GM12878 (cell line): ENCODE measurements at regions not wholly inside any gene's neighbourhood (a gene's known extent, or its start where the extent isn't known, plus 50 kb on each side); places are given as distances from the start of the nearest gene placed in this dataset.

Source experiments
- ATF2 ChIP-seq: IDR thresholded peaks from 2 replicates; pipeline ENCODE4 v1.6.1; 2012; ENCODE audit warnings: low read length, inconsistent platforms
- BHLHE40 ChIP-seq, 2 experiments: fragments of 450-650 bp in 1 of 2; IDR thresholded peaks; 2 replicates each; pipeline ENCODE4 v1.6.1; 2011 to 2017; ENCODE audit warnings: low read depth in 2 of 2, borderline replicate concordance in 1 of 2, improper control_type of control experiment in 1 of 2, low read length in 1 of 2, mild to moderate bottlenecking in 1 of 2
- CREM ChIP-seq: IDR thresholded peaks from 2 replicates; pipeline ENCODE4 v1.6.1; 2014; ENCODE audit warnings: antibody characterized with exemption, low read depth
- CTCF ChIP-seq, 3 experiments: IDR thresholded peaks in 2 of 3; conservative IDR thresholded peaks in 1 of 3; 2 replicates each; pipeline ENCODE4 v1.5.1; 2011; ENCODE audit warnings: low read depth in 3 of 3, low read length in 3 of 3, mild to moderate bottlenecking in 3 of 3, control low read depth in 2 of 3, moderate library complexity in 2 of 3, inconsistent platforms in 1 of 3, mixed read lengths in 1 of 3; ENCODE audit not compliant: control insufficient read depth in 2 of 3, insufficient read depth in 1 of 3; ENCODE audit errors: extremely low read depth in 1 of 3
- E2F4 ChIP-seq: IDR thresholded peaks from 2 replicates; pipeline ENCODE4 v1.6.1; 2012; ENCODE audit warnings: low read depth, low read length, improper control_type of control experiment
- EZH2 ChIP-seq: IDR thresholded peaks from 2 replicates; pipeline ENCODE4 v1.6.1; 2012; ENCODE audit warnings: low read depth, mild to moderate bottlenecking, control low read depth, inconsistent platforms, low read length, borderline replicate concordance; ENCODE audit not compliant: control insufficient read depth
- MAX ChIP-seq: IDR thresholded peaks from 2 replicates; pipeline ENCODE4 v1.6.1; 2012; ENCODE audit warnings: low read depth, low read length, improper control_type of control experiment
- MEF2A ChIP-seq: IDR thresholded peaks from 2 replicates; pipeline ENCODE4 v1.6.1; 2011; ENCODE audit warnings: low read depth, mild to moderate bottlenecking, low read length, moderate library complexity; ENCODE audit not compliant: insufficient read depth
- POLR2A ChIP-seq: IDR thresholded peaks from 2 replicates; pipeline ENCODE4 v1.6.1; 2011; ENCODE audit warnings: low read depth, mild to moderate bottlenecking, low read length
- POU2F2 ChIP-seq: IDR thresholded peaks from 3 replicates; pipeline ENCODE4 v1.6.1; 2011; ENCODE audit warnings: low read depth, mild to moderate bottlenecking, low read length, borderline replicate concordance
- STAT3 ChIP-seq: IDR thresholded peaks from 2 replicates; pipeline ENCODE4 v1.6.1; 2011; ENCODE audit warnings: low read depth, low read length, improper control_type of control experiment
- SUZ12 ChIP-seq: fragments of 200-600 bp; sonication (generic); IDR thresholded peaks from one replicate; pipeline ENCODE4 v1.6.1; 2018; ENCODE audit warnings: antibody characterized with exemption, mild to moderate bottlenecking; ENCODE audit not compliant: unreplicated experiment
- TBL1XR1 ChIP-seq: IDR thresholded peaks from 2 replicates; pipeline ENCODE4 v1.6.1; 2012; ENCODE audit warnings: low read depth, low read length, improper control_type of control experiment

- TF ChIP-seq STAT3 (no peak), MAX (no peak), CTCF (IDR thresholded peaks at IDR 0.05 in 2 of 3, conservative IDR thresholded peaks at IDR 0.05 in 1 of 3; ENCODE audit: control insufficient read depth in 2 of 3, extremely low read depth in 1 of 3, insufficient read depth in 1 of 3, low read depth in 3 of 3, low read length in 3 of 3) (no peak), CREM (no peak), E2F4 (no peak), POLR2A (no peak), BHLHE40 (IDR thresholded peaks at IDR 0.05; ENCODE audit: borderline replicate concordance in 1 of 2, low read depth in 2 of 2, low read length in 1 of 2) (no peak), ATF2 (no peak), MEF2A (no peak), SUZ12 (no peak), TBL1XR1 (no peak), EZH2 (no peak), POU2F2 (no peak)
Observed at GRCh38 chr10:118458957-118459641, 117.0 kb upstream of the FAM204A start.
